Mesenchymal stem cell (in vitro differentiated cells and primary cell): ENCODE measurements at regions not wholly inside any gene's neighbourhood (a gene's known extent, or its start where the extent isn't known, plus 50 kb on each side); places are given as distances from the start of the nearest gene placed in this dataset.

Experiments used
- DNase-seq: peaks from one replicate; pipeline ENCODE4 v3.0.0-alpha.2; 2013
- H2AFZ ChIP-seq: one replicate; pipeline ENCODE4 v1.6.1; 2013; ENCODE audit warnings: low read depth, mild to moderate bottlenecking, control low read depth, inconsistent platforms, low read length, moderate library complexity
- H2AK5ac ChIP-seq: 2 replicates; pipeline ENCODE4 v1.6.1; 2013; ENCODE audit warnings: low read length, moderate library complexity, mild to moderate bottlenecking, inconsistent platforms; ENCODE audit not compliant: severe bottlenecking
- H2BK120ac ChIP-seq: one replicate; pipeline ENCODE4 v1.6.1; 2013; ENCODE audit warnings: low read depth, mild to moderate bottlenecking, inconsistent platforms, low read length, moderate library complexity
- H2BK12ac ChIP-seq, 2 experiments: one replicate each; pipeline ENCODE4 v1.6.1; 2013; ENCODE audit warnings: inconsistent platforms in 2 of 2, low read length in 2 of 2, mild to moderate bottlenecking in 2 of 2, moderate library complexity in 2 of 2, control low read depth in 1 of 2
- H2BK15ac ChIP-seq: one replicate; pipeline ENCODE4 v1.6.1; 2013; ENCODE audit warnings: mild to moderate bottlenecking, low read depth, inconsistent platforms; ENCODE audit not compliant: poor library complexity, severe bottlenecking
- H2BK5ac ChIP-seq: 2 replicates; pipeline ENCODE4 v1.6.1; 2013; ENCODE audit warnings: low read depth, mild to moderate bottlenecking, low read length, control low read depth, inconsistent platforms; ENCODE audit not compliant: poor library complexity, severe bottlenecking
- H3K14ac ChIP-seq, 2 experiments: one replicate each; pipeline ENCODE4 v1.6.1; 2013; ENCODE audit warnings: inconsistent platforms in 2 of 2, low read length in 2 of 2, control low read depth in 1 of 2, mild to moderate bottlenecking in 1 of 2, moderate library complexity in 1 of 2
- H3K18ac ChIP-seq, 2 experiments: one replicate each; pipeline ENCODE4 v1.6.1; 2013; ENCODE audit warnings: inconsistent platforms in 2 of 2, low read length in 2 of 2, control low read depth in 1 of 2, low read depth in 1 of 2, mild to moderate bottlenecking in 1 of 2
- H3K23ac ChIP-seq, 2 experiments: one replicate each; pipeline ENCODE4 v1.6.1; 2013; ENCODE audit warnings: inconsistent platforms in 2 of 2, low read length in 2 of 2, mild to moderate bottlenecking in 2 of 2, moderate library complexity in 2 of 2, control low read depth in 1 of 2
- H3K27ac ChIP-seq: 2 replicates; pipeline ENCODE4 v1.5.1; 2013; ENCODE audit warnings: mild to moderate bottlenecking, moderate library complexity, low read length, control low read depth, inconsistent platforms; ENCODE audit not compliant: poor library complexity, severe bottlenecking
- H3K27me3 ChIP-seq, 2 experiments: 2 replicates each; pipeline versions ENCODE4 v1.6.1 to v1.7.0; 2013; ENCODE audit warnings: low read length in 2 of 2, mild to moderate bottlenecking in 2 of 2, moderate library complexity in 2 of 2, control low read depth in 1 of 2, inconsistent platforms in 1 of 2; ENCODE audit not compliant: control insufficient read depth in 1 of 2, insufficient read depth in 1 of 2
- H3K36me3 ChIP-seq, 2 experiments: 2 replicates each; pipeline versions ENCODE4 v1.6.1 to v1.7.0; 2013; ENCODE audit warnings: low read length in 2 of 2, control low read depth in 1 of 2, inconsistent platforms in 1 of 2, low read depth in 1 of 2, mild to moderate bottlenecking in 1 of 2; ENCODE audit not compliant: insufficient read depth in 2 of 2, control insufficient read depth in 1 of 2
- H3K4ac ChIP-seq, 2 experiments: one replicate each; pipeline ENCODE4 v1.6.1; 2013; ENCODE audit warnings: inconsistent platforms in 2 of 2, low read length in 2 of 2, mild to moderate bottlenecking in 2 of 2, moderate library complexity in 2 of 2, control low read depth in 1 of 2, low read depth in 1 of 2
- H3K4me1 ChIP-seq: 2 replicates; pipeline ENCODE4 v1.6.1; 2013; ENCODE audit warnings: low read depth, low read length, control low read depth; ENCODE audit not compliant: control insufficient read depth, insufficient read depth
- H3K4me2 ChIP-seq: 2 replicates; pipeline ENCODE4 v1.6.1; 2013; ENCODE audit warnings: low read length, mild to moderate bottlenecking, inconsistent platforms; ENCODE audit not compliant: poor library complexity, severe bottlenecking
- H3K4me3 ChIP-seq, 2 experiments: 2 replicates each; pipeline versions ENCODE4 v1.5.1 to v1.7.0; 2013; ENCODE audit warnings: low read length in 2 of 2, mild to moderate bottlenecking in 2 of 2, control low read depth in 1 of 2, low read depth in 1 of 2; ENCODE audit not compliant: insufficient read depth in 1 of 2
- H3K79me1 ChIP-seq: replicated peaks from 2 replicates; pipeline ENCODE4 v1.6.1; 2013; ENCODE audit warnings: mild to moderate bottlenecking, control low read depth, low read length, inconsistent platforms; ENCODE audit not compliant: poor library complexity, severe bottlenecking
- H3K9ac ChIP-seq: 2 replicates; pipeline ENCODE4 v1.7.0; 2013; ENCODE audit warnings: mild to moderate bottlenecking, low read length, moderate library complexity
- H3K9me3 ChIP-seq: 2 replicates; pipeline ENCODE4 v1.7.0; 2013; ENCODE audit warnings: mild to moderate bottlenecking, low read length; ENCODE audit not compliant: control insufficient read depth
- H4K8ac ChIP-seq: one replicate; pipeline ENCODE4 v1.6.1; 2013; ENCODE audit warnings: inconsistent platforms, mild to moderate bottlenecking, low read length, moderate library complexity
- H4K91ac ChIP-seq: one replicate; pipeline ENCODE4 v1.6.1; 2013; ENCODE audit warnings: mild to moderate bottlenecking, low read length, inconsistent platforms
- whole genome bisulfite sequencing: methylation state at CpG from one replicate; pipeline ENCODE4 v1.1.7; 2013; ENCODE audit warnings: mixed read lengths; 5-methylcytosine and 5-hydroxymethylcytosine counted together

DNA sequence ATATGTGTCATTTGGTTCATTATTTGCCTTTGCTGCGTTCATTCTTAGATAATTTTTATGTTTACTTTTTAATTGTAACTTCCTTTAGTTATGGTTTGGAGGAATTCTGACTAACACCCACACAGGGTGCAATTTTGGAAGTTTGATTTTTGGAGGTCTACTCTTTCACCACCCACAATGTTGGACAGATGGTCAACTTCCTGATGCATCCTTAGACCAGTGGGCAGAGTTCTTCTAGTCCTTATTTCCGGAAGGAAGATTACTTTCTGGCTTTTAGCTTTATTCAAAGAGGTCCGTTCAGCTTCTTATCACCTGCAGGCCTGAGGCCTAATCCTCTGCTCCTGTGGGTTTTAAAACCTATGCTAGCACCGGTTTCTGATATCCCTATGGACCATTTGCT is 126.7 kb downstream of the MTX3 start:
- Histone ChIP-seq H3K14ac (no peak overlapping the region), H2BK120ac (no peak overlapping the region), H3K36me3 (no peaks in the 10 kb centered on the region), H2AK5ac (no peak overlapping the region), H3K9me3 (no peaks in the 10 kb centered on the region), H3K4me3 (no peak overlapping the region), H3K9ac (no peak overlapping the region), H4K91ac (no peak overlapping the region), H3K18ac (no peak overlapping the region), H2BK15ac (no peak overlapping the region), H3K79me1 (no peaks in the 10 kb centered on the region), H2BK12ac (no peak overlapping the region), H3K4ac (no peak overlapping the region), H2BK5ac (no peak overlapping the region), H2AFZ (no peak overlapping the region), H3K4me1 (no peaks in the 10 kb centered on the region), H3K4me2 (no peak overlapping the region), H3K27ac (no peak overlapping the region), H4K8ac (no peak overlapping the region), H3K27me3 (peaks cover 18 to 20% of the 10 kb centered on the region in 2 experiments), H3K23ac (no peak overlapping the region)
- no peak for DNase-seq
- 63% methylated on average over 3 of the region's 4 CpGs for WGBS

DNA sequence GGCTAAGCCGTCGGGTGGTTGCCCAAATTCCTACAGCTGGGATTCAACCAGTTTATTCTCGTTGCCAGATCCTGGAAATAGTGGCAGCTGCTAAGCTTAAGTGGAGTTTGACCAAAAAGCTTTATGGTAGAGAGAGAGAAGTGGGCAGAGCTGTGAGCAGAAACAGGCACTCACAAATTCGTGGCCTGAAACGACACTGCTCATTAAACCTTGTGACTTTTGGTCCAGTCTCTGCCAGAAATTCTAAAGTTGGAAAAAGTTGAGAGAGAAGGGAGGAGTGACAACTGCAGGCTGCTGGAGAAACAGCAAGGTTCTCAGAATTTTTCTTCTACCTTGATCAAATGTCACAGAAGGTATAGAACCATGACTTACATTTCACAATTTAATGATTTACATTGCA is 131.5 kb downstream of the MTX3 start:
- Histone ChIP-seq H3K23ac (no peak overlapping the region), H3K9ac (no peak overlapping the region), H2AK5ac (no peak overlapping the region), H3K36me3 (no peaks in the 10 kb centered on the region), H4K8ac (no peak overlapping the region), H2AFZ (no peak overlapping the region), H3K14ac (no peak overlapping the region), H3K4ac (no peak overlapping the region), H3K9me3 (no peaks in the 10 kb centered on the region), H3K27ac (no peak overlapping the region), H2BK5ac (no peak overlapping the region), H4K91ac (no peak overlapping the region), H2BK120ac (no peak overlapping the region), H3K4me1 (no peaks in the 10 kb centered on the region), H3K4me2 (no peak overlapping the region), H2BK12ac (no peak overlapping the region), H3K79me1 (no peaks in the 10 kb centered on the region), H3K4me3 (no peak overlapping the region), H2BK15ac (no peak overlapping the region), H3K18ac (no peak overlapping the region), H3K27me3 (peaks cover 0 to 25% of the 10 kb centered on the region in 2 experiments)
- no peak for DNase-seq
- WGBS: 54% methylated on average over 5 of the region's 5 CpGs

DNA sequence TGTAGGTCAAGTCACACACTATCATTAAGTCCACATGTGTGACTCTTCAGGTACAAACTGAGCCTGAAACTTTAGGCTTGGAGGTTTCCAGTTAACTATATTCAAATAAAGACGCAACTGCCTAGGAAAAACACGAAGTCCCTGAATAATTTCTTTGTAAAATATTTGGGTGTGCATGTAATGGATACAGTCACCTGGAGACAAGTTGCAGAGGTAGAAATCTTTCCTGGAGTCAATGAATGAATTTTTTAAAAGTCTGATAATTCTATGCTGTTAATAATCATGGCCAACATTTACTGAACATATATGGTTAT is 132.7 kb downstream of the MTX3 start:
- no peak overlapping the region for H2BK12ac ChIP-seq
- H3K36me3 ChIP-seq: no peaks in the 10 kb centered on the region
- no peak overlapping the region for H2BK5ac ChIP-seq
- no peak overlapping the region for H2BK120ac ChIP-seq
- no peak overlapping the region for H3K14ac ChIP-seq
- no peaks in the 10 kb centered on the region for H3K79me1 ChIP-seq
- H2AK5ac ChIP-seq: no peak overlapping the region
- no peak overlapping the region for H4K91ac ChIP-seq
- no peak overlapping the region for H3K9ac ChIP-seq
- H3K9me3 ChIP-seq: no peaks in the 10 kb centered on the region
- DNase-seq: no peak
- H3K4me3 ChIP-seq: no peak overlapping the region
- H3K18ac ChIP-seq: no peak overlapping the region
- no peak overlapping the region for H3K4me2 ChIP-seq
- H3K23ac ChIP-seq: no peak overlapping the region
- H3K4me1 ChIP-seq: peaks cover 3% of the 10 kb centered on the region
- no peak overlapping the region for H2AFZ ChIP-seq
- no peak overlapping the region for H3K4ac ChIP-seq
- 100% methylated on average over 2 of the region's 2 CpGs for WGBS
- no peak overlapping the region for H3K27ac ChIP-seq
- H4K8ac ChIP-seq: no peak overlapping the region
- H2BK15ac ChIP-seq: no peak overlapping the region
- peaks cover 0 to 25% of the 10 kb centered on the region in 2 experiments for H3K27me3 ChIP-seq

DNA sequence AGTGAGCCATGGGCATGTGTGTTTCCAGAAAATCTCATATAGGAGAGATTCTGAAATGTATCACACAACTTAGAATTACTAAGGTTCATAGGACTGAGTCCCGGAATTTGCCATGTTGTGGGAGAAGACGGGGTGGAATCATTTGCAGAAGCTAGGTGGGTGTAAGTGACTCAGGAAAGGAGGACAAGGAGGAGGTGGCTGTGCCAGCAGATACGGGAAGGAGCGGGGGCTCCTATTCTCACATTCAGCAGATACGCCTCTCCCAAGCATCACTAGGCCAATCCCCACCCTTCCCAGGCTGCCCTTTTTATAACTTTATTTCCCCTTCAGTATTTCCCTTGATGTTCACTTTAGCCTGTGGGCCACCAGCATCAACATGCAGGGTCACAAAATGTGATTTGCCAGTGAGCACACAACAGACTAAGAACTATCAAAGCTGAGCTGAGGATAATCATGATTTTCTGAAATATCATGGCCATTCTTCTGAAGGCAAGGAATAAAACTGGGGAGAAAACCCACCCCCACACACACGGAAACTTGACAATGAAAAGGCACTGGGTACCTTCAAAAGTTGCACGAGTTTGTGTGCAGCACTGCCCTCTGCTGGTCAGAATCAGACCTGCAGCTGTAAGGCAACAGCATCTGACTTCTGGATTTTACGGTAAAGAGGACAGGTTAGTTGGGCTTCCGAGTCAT is 133.2 kb downstream of the MTX3 start:
- Histone ChIP-seq H3K79me1 (no peaks in the 10 kb centered on the region), H4K91ac (no peak overlapping the region), H3K27ac (no peak overlapping the region), H2BK15ac (no peak overlapping the region), H2AK5ac (no peak overlapping the region), H3K4me3 (no peak overlapping the region), H2BK5ac (no peak overlapping the region), H3K23ac (no peak overlapping the region), H3K9me3 (no peaks in the 10 kb centered on the region), H2AFZ (no peak overlapping the region), H3K9ac (peak overlapping the region; percentile 24), H3K4ac (no peak overlapping the region), H2BK12ac (no peak overlapping the region), H3K36me3 (no peaks in the 10 kb centered on the region), H3K4me2 (no peak overlapping the region), H3K18ac (no peak overlapping the region), H4K8ac (no peak overlapping the region), H2BK120ac (no peak overlapping the region), H3K4me1 (peaks cover 3% of the 10 kb centered on the region), H3K14ac (no peak overlapping the region), H3K27me3 (peaks cover 0 to 25% of the 10 kb centered on the region in 2 experiments)
- WGBS: 58% methylated on average over 6 of the region's 9 CpGs
- peak; percentile 55 for DNase-seq
